Fibroblast of pulmonary artery (primary cell): ENCODE measurements at regions not wholly inside any gene's neighbourhood (a gene's known extent, or its start where the extent isn't known, plus 50 kb on each side); places are given as distances from the start of the nearest gene placed in this dataset.

Experiments used
- DNase-seq: peaks from one replicate; pipeline ENCODE4 v3.0.0-alpha.2; 2010; ENCODE audit warnings: low read depth
- H3K4me3 ChIP-seq: replicated peaks from 2 replicates; pipeline ENCODE4 v1.5.1; 2011; ENCODE audit warnings: low read depth, mild to moderate bottlenecking, control low read depth, low read length, moderate library complexity
- CTCF ChIP-seq: IDR thresholded peaks from 2 replicates; pipeline ENCODE4 v1.5.1; 2011; ENCODE audit warnings: mild to moderate bottlenecking, control low read depth, low read length, inconsistent platforms; ENCODE audit errors: missing control alignments

GRCh38 chr3:28678086-28678485 is 329.5 kb upstream of the AZI2 start:
- TF ChIP-seq CTCF = no peak
- DNase-seq = no peak
- no peak overlapping the region for H3K4me3 ChIP-seq

GRCh38 chr3:28680050-28680449 is 331.4 kb upstream of the AZI2 start:
- H3K4me3 ChIP-seq = no peak overlapping the region
- no peak for TF ChIP-seq CTCF
- DNase-seq = no peak

DNA sequence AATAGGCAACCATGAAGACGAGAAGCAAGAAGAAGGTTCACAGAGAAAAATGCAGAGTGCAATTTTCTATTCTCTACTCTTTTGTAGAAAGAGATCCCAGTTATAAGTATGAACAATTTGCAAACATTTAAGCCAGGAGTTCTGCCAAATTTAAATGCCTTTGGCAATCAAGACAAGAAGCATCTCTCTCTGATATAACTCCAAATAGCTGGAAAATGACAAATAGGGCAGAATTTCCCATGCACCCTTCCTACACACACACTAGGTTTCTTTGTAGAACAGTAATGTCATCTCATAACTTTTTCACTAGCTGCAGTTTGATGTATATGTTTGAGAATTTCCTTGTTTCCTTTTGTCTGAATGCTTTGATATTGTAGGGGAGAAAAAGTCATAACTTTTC is 333.5 kb upstream of the AZI2 start:
- DNase-seq = no peak
- H3K4me3 ChIP-seq = no peak overlapping the region
- TF ChIP-seq CTCF = no peak

DNA sequence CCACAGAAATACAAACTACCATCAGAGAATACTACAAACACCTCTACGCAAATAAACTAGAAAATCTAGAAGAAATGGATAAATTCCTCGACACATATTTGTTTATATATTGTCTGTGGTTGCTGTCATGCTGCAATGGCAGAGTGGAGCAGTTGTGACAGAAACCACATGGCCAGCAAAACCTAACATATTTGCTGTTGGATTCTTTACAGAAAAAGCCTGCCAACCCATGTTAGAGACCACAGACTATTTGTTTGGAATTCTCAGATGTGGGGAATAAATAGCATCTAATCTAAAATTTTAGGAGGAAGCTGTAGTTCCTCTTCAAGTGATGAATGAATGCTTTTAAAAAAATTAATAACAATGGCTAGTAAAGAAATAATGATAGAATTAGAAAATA is 341.6 kb upstream of the AZI2 start:
- no peak for DNase-seq
- H3K4me3 ChIP-seq = no peak overlapping the region
- TF ChIP-seq CTCF = no peak

DNA sequence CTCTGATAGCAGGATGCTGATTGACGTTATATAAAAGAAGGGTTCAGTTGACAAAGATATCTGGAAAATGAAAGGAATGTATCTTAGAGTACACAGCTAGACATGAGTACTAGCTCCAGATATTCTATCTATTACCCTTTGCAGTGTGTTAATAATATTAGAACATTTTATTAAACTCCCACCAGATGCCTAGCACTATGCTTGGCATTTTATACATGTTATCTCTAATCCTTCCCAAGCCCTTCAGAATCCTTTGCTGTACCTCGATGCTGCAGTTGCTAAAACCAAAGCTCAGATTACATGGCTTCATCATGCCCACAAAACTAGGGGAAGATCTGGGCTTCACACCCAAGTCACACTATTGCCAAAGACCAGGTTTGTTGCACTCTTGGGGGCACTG is 350.1 kb upstream of the AZI2 start:
- no peak for DNase-seq
- no peak for TF ChIP-seq CTCF
- no peak overlapping the region for H3K4me3 ChIP-seq

GRCh38 chr3:28699283-28699682 is 350.7 kb upstream of the AZI2 start:
- no peak overlapping the region for H3K4me3 ChIP-seq
- TF ChIP-seq CTCF = no peak
- no peak for DNase-seq

DNA sequence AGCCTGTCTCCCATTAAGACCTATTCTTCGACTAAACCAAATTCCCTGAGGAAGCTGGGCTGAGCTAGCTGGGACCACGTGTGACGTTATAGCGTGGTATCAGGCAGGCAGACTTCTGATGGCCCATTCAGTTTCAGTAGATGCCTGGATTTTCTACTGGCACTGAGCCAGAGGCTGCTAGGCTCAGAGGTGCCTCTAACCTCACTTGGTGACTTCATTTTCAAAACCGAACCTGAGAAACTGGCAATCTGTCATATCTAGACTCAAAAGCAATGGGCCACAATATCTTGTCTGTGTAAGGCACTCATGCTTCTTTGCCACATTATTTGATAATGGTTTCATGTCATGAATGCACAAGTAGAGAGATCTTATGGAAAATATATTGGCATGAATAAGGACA is 352.1 kb upstream of the AZI2 start:
- no peak for TF ChIP-seq CTCF
- DNase-seq = no peak

More for the DNA sequence above, 352.1 kb upstream of the AZI2 start:
- no peak overlapping the region for H3K4me3 ChIP-seq
